Osteocyte (in vitro differentiated cells): ENCODE measurements at regions not wholly inside any gene's neighbourhood (a gene's known extent, or its start where the extent isn't known, plus 50 kb on each side); places are given as distances from the start of the nearest gene placed in this dataset.
A peak's percentile ranks its signal among the peaks of the same experiment; 100 is the strongest.

ENCODE experiments used
- DNase-seq: peaks from one replicate; pipeline ENCODE4 v3.0.0; 2021; ENCODE audit warnings: mixed read lengths; ENCODE audit not compliant: unreplicated experiment; ENCODE audit errors: extremely low spot score
- H3K27ac Mint-ChIP-seq: one replicate; pipeline ENCODE4 v1.8.0; 2021; ENCODE audit warnings: mild to moderate bottlenecking, mixed read lengths; ENCODE audit not compliant: unreplicated experiment
- H3K27me3 Mint-ChIP-seq: one replicate; pipeline ENCODE4 v1.8.0; 2021; ENCODE audit warnings: mixed read lengths; ENCODE audit not compliant: unreplicated experiment
- H3K36me3 Mint-ChIP-seq: one replicate; pipeline ENCODE4 v1.8.0; 2021; ENCODE audit warnings: mixed read lengths; ENCODE audit not compliant: unreplicated experiment
- H3K4me1 Mint-ChIP-seq: one replicate; pipeline ENCODE4 v1.8.0; 2021; ENCODE audit warnings: mixed read lengths; ENCODE audit not compliant: unreplicated experiment
- H3K4me3 Mint-ChIP-seq: one replicate; pipeline ENCODE4 v1.8.0; 2021; ENCODE audit warnings: mild to moderate bottlenecking, moderate library complexity, mixed read lengths; ENCODE audit not compliant: unreplicated experiment
- H3K9me3 Mint-ChIP-seq: one replicate; pipeline ENCODE4 v1.8.0; 2021; ENCODE audit warnings: mixed read lengths; ENCODE audit not compliant: unreplicated experiment
- TF ChIP-seq, protein P1 (sequence below): fragments of 200-600 bp; sonication (generic); IDR thresholded peaks from 2 replicates; pipeline ENCODE4 v1.5.0; 2021; ENCODE audit warnings: antibody characterized with exemption, mild to moderate bottlenecking, moderate library complexity

DNA sequence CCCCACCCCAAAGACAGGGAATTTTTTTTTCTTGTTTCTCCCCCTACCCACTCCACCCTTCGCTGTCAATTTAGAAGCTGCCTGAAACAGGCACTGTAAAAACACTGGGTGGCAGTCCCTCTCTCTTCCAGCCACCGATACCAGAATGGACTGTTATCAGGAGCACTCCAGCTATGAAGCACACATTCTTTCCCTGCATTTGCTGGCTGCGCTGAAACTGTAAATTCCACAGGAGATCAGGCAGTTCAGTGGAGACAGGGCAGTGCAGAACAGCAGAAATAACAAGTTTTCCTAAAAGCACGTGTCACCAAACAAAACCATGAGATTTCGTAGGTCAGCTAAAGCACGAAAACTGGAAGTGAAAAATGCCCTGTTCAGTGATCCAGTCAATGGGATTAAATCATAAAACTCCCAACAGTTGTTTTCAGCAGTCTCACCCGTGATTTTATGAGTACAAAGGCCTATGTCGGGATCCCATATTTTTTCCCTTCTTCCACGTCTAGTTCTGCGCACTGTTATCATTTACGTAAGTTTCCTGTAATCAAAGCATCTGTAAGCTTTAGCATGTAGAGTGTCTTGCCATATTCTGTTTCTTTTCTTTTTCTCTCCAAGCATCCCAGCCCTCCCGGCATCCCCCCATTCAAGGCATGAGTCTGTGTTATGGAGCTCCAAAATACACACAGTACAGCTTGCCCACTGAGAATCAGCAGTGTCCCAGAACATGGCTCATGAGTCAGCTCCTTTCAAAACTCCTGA is 359.9 kb upstream of the EPHA7 start:
- Mint-ChIP-seq H3K36me3 (peaks cover 24% of the 10 kb centered on the region), H3K4me1 (peaks cover 53% of the 10 kb centered on the region), H3K27me3 (no peaks in the 10 kb centered on the region), H3K4me3 (peak overlapping the region; percentile 39), H3K9me3 (no peaks in the 10 kb centered on the region), H3K27ac (peak overlapping the region; percentile 93)
- DNase-seq: no peak
- TF ChIP-seq, protein P1, sequence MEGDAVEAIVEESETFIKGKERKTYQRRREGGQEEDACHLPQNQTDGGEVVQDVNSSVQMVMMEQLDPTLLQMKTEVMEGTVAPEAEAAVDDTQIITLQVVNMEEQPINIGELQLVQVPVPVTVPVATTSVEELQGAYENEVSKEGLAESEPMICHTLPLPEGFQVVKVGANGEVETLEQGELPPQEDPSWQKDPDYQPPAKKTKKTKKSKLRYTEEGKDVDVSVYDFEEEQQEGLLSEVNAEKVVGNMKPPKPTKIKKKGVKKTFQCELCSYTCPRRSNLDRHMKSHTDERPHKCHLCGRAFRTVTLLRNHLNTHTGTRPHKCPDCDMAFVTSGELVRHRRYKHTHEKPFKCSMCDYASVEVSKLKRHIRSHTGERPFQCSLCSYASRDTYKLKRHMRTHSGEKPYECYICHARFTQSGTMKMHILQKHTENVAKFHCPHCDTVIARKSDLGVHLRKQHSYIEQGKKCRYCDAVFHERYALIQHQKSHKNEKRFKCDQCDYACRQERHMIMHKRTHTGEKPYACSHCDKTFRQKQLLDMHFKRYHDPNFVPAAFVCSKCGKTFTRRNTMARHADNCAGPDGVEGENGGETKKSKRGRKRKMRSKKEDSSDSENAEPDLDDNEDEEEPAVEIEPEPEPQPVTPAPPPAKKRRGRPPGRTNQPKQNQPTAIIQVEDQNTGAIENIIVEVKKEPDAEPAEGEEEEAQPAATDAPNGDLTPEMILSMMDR: peak; percentile 61

DNA sequence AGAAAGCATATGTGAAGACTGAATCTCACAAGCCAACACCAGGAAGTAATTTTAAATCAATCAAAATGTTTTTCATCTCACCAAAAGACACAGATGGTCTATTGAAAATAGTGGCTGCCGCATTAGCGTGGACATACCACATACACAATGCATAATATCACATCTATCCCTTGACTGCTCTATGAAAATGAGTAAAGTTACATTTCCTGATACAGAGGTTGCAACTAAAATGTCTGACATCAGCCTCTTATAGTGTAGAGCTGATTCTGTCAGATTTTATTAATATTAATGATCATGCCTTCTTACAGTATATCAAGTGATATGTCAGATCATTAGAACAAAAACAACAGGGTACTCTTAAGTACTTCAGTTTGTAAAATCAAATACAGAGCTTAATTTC is 339.8 kb upstream of the EPHA7 start:
- Mint-ChIP-seq H3K27ac (no peak overlapping the region), H3K27me3 (no peaks in the 10 kb centered on the region), H3K9me3 (peaks cover 4% of the 10 kb centered on the region)

DNA sequence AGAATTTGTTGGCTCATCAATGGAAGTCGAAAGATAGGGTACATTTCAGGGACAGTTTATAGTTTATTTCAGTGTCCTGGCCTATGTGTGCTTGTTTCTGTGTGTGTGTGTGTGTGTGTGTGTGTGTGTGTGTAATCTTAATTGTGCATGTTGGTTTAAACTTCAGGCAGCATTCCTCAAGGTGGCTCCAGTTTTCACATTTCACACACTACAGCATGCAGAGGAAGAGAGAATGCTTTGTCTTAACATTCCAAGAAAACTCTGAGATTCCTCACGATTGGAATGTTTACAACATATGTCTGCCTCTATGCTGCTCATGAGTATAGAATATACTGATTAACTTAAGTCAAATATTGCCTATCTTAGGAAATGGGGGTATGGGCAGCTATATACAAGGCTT is 332.6 kb upstream of the EPHA7 start:
- TF ChIP-seq, protein P1: no peak
- H3K27me3 Mint-ChIP-seq: no peaks in the 10 kb centered on the region
- peaks cover 13% of the 10 kb centered on the region for H3K36me3 Mint-ChIP-seq
- H3K4me1 Mint-ChIP-seq: peaks cover 29% of the 10 kb centered on the region
- H3K27ac Mint-ChIP-seq: no peak overlapping the region
- H3K9me3 Mint-ChIP-seq: peaks cover 4% of the 10 kb centered on the region
- no peak for DNase-seq
- H3K4me3 Mint-ChIP-seq: no peak overlapping the region

More for the DNA sequence above, 339.8 kb upstream of the EPHA7 start:
- Mint-ChIP-seq H3K4me1 (no peaks in the 10 kb centered on the region), H3K4me3 (no peak overlapping the region), H3K36me3 (peaks cover 12% of the 10 kb centered on the region)
- TF ChIP-seq, protein P1: no peak
- DNase-seq: no peak

DNA sequence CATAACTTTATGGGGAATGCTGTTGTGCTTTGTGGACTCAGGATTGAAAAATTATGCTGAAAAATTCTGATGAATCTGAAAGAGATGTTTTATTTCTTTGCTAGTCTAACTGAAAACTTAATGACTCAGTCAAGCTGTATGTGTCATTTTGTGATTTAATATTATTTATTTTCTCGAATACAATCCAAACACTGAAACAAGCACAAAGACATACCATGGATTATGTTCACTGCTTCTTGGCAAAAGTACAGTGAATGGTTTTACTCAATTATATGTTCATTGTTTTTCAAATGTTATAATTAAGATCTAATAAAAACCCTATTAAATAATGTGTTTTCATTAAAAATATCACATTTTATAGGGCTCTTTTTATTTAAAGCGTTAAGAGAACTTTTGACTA is 330.6 kb upstream of the EPHA7 start:
- TF ChIP-seq, protein P1: no peak
- H3K4me1 Mint-ChIP-seq: peaks cover 29% of the 10 kb centered on the region
- H3K9me3 Mint-ChIP-seq: no peaks in the 10 kb centered on the region
- no peak for DNase-seq
- no peak overlapping the region for H3K4me3 Mint-ChIP-seq
- no peaks in the 10 kb centered on the region for H3K27me3 Mint-ChIP-seq
- no peak overlapping the region for H3K27ac Mint-ChIP-seq
- peaks cover 10% of the 10 kb centered on the region for H3K36me3 Mint-ChIP-seq

DNA sequence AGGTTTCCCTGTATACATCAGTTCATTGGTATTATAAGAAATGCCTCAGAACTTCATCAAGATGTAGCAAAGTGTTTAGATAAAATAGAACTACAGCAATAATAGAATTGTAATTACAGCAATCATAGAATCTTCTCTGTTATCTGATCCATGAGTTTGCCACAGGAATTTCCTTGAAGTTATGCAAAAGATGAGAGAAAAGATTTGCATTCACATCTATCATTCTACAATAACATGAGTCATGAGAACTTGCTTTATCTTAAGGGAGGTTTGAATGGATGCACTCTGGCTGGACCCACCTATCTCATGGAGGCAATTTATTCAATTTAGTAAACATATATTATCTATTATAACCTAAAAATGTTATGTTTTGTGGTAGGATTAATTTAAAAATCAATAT is 329.8 kb upstream of the EPHA7 start:
- TF ChIP-seq, protein P1: no peak
- no peak for DNase-seq
- Mint-ChIP-seq H3K4me3 (no peak overlapping the region), H3K27ac (no peak overlapping the region), H3K4me1 (peaks cover 29% of the 10 kb centered on the region), H3K36me3 (peaks cover 6% of the 10 kb centered on the region), H3K9me3 (peaks cover 6% of the 10 kb centered on the region), H3K27me3 (no peaks in the 10 kb centered on the region)
